ENCODE measurements at regions not wholly inside any gene's neighbourhood (a gene's known extent, or its start where the extent isn't known, plus 50 kb on each side); places are given as distances from the start of the nearest gene placed in this dataset.
A peak's percentile ranks its signal among the peaks of the same experiment; 100 is the strongest.
"Not testable (repeated sequence)": the region's sequence is repeated elsewhere in the genome, so short reads cannot be mapped to it uniquely, and the experiment has no call there.

GRCh38 chr2:220779076-220779475, 793.0 kb downstream of the EPHA4 start:
- not testable (repeated sequence) for H3K36me3 ChIP-seq (replicated peaks in 1 of 2; ENCODE audit: control insufficient read depth in 2 of 2, insufficient read depth in 2 of 2, low read length in 2 of 2); H4K8ac ChIP-seq (ENCODE audit: low read depth, low read length); H3K79me1 ChIP-seq (ENCODE audit: low read depth, low read length); H3K4me2 ChIP-seq (ENCODE audit: insufficient read depth, low read length, poor library complexity, severe bottlenecking); H2BK15ac ChIP-seq (ENCODE audit: low read length); H2AFZ ChIP-seq (ENCODE audit: low read length); H2BK12ac ChIP-seq (ENCODE audit: low read length); H2BK5ac ChIP-seq (ENCODE audit: low read length); H2AK5ac ChIP-seq (ENCODE audit: low read depth, low read length); H3K4ac ChIP-seq (ENCODE audit: low read length); H2BK120ac ChIP-seq (ENCODE audit: low read depth, low read length); DNase-seq (ENCODE audit: low spot score); H3K27me3 ChIP-seq (ENCODE audit: control insufficient read depth in 3 of 3, insufficient read depth in 3 of 3, low read depth in 1 of 3, low read length in 3 of 3); H3K9me3 ChIP-seq (replicated peaks in 1 of 2; ENCODE audit: control insufficient read depth in 2 of 2, insufficient read depth in 1 of 2, low read depth in 1 of 2, low read length in 2 of 2); H4K91ac ChIP-seq (ENCODE audit: low read depth, low read length, poor library complexity); H3K27ac ChIP-seq (replicated peaks; ENCODE audit: low read length); H3K18ac ChIP-seq (ENCODE audit: low read length); H3K9ac ChIP-seq (ENCODE audit: low read depth, low read length, poor library complexity); H3K4me1 ChIP-seq (ENCODE audit: control insufficient read depth in 2 of 2, insufficient read depth in 1 of 2, low read depth in 1 of 2, low read length in 2 of 2); H3K23ac ChIP-seq (ENCODE audit: low read depth, low read length, poor library complexity); H3K14ac ChIP-seq (ENCODE audit: low read length); H3K4me3 ChIP-seq (ENCODE audit: low read length in 2 of 2)

- no peaks in the 10 kb centered on the region for H3K27me3 ChIP-seq (ENCODE audit: control insufficient read depth in 3 of 3, insufficient read depth in 3 of 3, low read depth in 1 of 3, low read length in 3 of 3)
- no peak overlapping the region for H3K4me2 ChIP-seq (ENCODE audit: insufficient read depth, low read length, poor library complexity, severe bottlenecking)
- DNase-seq (ENCODE audit: low spot score) = no peak
- WGBS, 2 donors (ENCODE audit: extremely low coverage in 2 of 2, insufficient read length in 2 of 2, insufficient replicate concordance in 1 of 2) = no CpG with 5 or more reads among the region's 1 CpG
- H3K18ac ChIP-seq (ENCODE audit: low read length) = no peak overlapping the region
- no peak overlapping the region for H2BK120ac ChIP-seq (ENCODE audit: low read depth, low read length)
- no peak overlapping the region for H3K14ac ChIP-seq (ENCODE audit: low read length)
- H3K23ac ChIP-seq (ENCODE audit: low read depth, low read length, poor library complexity) = no peak overlapping the region
- no peak overlapping the region for H2AK5ac ChIP-seq (ENCODE audit: low read depth, low read length)
- no peak overlapping the region for H3K4me3 ChIP-seq (ENCODE audit: low read length in 2 of 2)
- no peak overlapping the region for H2AFZ ChIP-seq (ENCODE audit: low read length)
- H2BK5ac ChIP-seq (ENCODE audit: low read length) = no peak overlapping the region
- no peak overlapping the region for H4K91ac ChIP-seq (ENCODE audit: low read depth, low read length, poor library complexity)
- H3K4ac ChIP-seq (ENCODE audit: low read length) = no peak overlapping the region
- H3K27ac ChIP-seq (replicated peaks; ENCODE audit: low read length) = no peak overlapping the region
- H4K8ac ChIP-seq (ENCODE audit: low read depth, low read length) = no peak overlapping the region
- H3K36me3 ChIP-seq (replicated peaks in 1 of 2; ENCODE audit: control insufficient read depth in 2 of 2, insufficient read depth in 2 of 2, low read length in 2 of 2) = no peaks in the 10 kb centered on the region
- peaks cover 0 to 3% of the 10 kb centered on the region in 2 donors for H3K9me3 ChIP-seq (replicated peaks in 1 of 2; ENCODE audit: control insufficient read depth in 2 of 2, insufficient read depth in 1 of 2, low read depth in 1 of 2, low read length in 2 of 2)
- no peak overlapping the region for H3K9ac ChIP-seq (ENCODE audit: low read depth, low read length, poor library complexity)
- peaks cover 4% of the 10 kb centered on the region in 2 donors for H3K4me1 ChIP-seq (ENCODE audit: control insufficient read depth in 2 of 2, insufficient read depth in 1 of 2, low read depth in 1 of 2, low read length in 2 of 2)
- no peak overlapping the region for H2BK15ac ChIP-seq (ENCODE audit: low read length)
- no peak overlapping the region for H2BK12ac ChIP-seq (ENCODE audit: low read length)
- no peaks in the 10 kb centered on the region for H3K79me1 ChIP-seq (ENCODE audit: low read depth, low read length)
These were observed 792.6 kb downstream of the EPHA4 start for GRCh38 chr2:220779511-220779910.

- Histone ChIP-seq H3K9ac (ENCODE audit: low read depth, low read length, poor library complexity) (no peak overlapping the region), H2BK120ac (ENCODE audit: low read depth, low read length) (no peak overlapping the region), H3K79me1 (ENCODE audit: low read depth, low read length) (no peaks in the 10 kb centered on the region), H3K36me3 (replicated peaks in 1 of 2; ENCODE audit: control insufficient read depth in 2 of 2, insufficient read depth in 2 of 2, low read length in 2 of 2) (no peaks in the 10 kb centered on the region), H3K27ac (replicated peaks; ENCODE audit: low read length) (no peak overlapping the region), H3K4me2 (ENCODE audit: insufficient read depth, low read length, poor library complexity, severe bottlenecking) (no peak overlapping the region), H2AK5ac (ENCODE audit: low read depth, low read length) (no peak overlapping the region), H3K9me3 (replicated peaks in 1 of 2; ENCODE audit: control insufficient read depth in 2 of 2, insufficient read depth in 1 of 2, low read depth in 1 of 2, low read length in 2 of 2) (peaks cover 0 to 3% of the 10 kb centered on the region in 2 donors), H4K8ac (ENCODE audit: low read depth, low read length) (no peak overlapping the region), H2BK15ac (ENCODE audit: low read length) (no peak overlapping the region), H3K4me3 (ENCODE audit: low read length in 2 of 2) (no peak overlapping the region), H3K18ac (ENCODE audit: low read length) (no peak overlapping the region), H3K4me1 (ENCODE audit: control insufficient read depth in 2 of 2, insufficient read depth in 1 of 2, low read depth in 1 of 2, low read length in 2 of 2) (peaks cover 4% of the 10 kb centered on the region in 2 donors), H2BK12ac (ENCODE audit: low read length) (no peak overlapping the region), H3K27me3 (ENCODE audit: control insufficient read depth in 3 of 3, insufficient read depth in 3 of 3, low read depth in 1 of 3, low read length in 3 of 3) (no peaks in the 10 kb centered on the region), H2BK5ac (ENCODE audit: low read length) (no peak overlapping the region), H2AFZ (ENCODE audit: low read length) (peak overlapping the region; percentile 65), H3K14ac (ENCODE audit: low read length) (no peak overlapping the region), H4K91ac (ENCODE audit: low read depth, low read length, poor library complexity) (no peak overlapping the region), H3K23ac (ENCODE audit: low read depth, low read length, poor library complexity) (no peak overlapping the region), H3K4ac (ENCODE audit: low read length) (no peak overlapping the region)
- DNase-seq (ENCODE audit: low spot score) = no peak
- no CpG with 5 or more reads among the region's 2 CpGs for WGBS, 2 donors (ENCODE audit: extremely low coverage in 2 of 2, insufficient read length in 2 of 2, insufficient replicate concordance in 1 of 2)
These were observed 792.2 kb downstream of the EPHA4 start for GRCh38 chr2:220779931-220780330.

- Histone ChIP-seq H2BK5ac (ENCODE audit: low read length) (no peak overlapping the region), H3K23ac (ENCODE audit: low read depth, low read length, poor library complexity) (no peak overlapping the region), H3K4ac (ENCODE audit: low read length) (no peak overlapping the region), H3K4me1 (ENCODE audit: control insufficient read depth in 2 of 2, insufficient read depth in 1 of 2, low read depth in 1 of 2, low read length in 2 of 2) (peaks cover 2 to 4% of the 10 kb centered on the region in 2 donors), H3K4me2 (ENCODE audit: insufficient read depth, low read length, poor library complexity, severe bottlenecking) (no peak overlapping the region), H2AK5ac (ENCODE audit: low read depth, low read length) (no peak overlapping the region), H2BK120ac (ENCODE audit: low read depth, low read length) (no peak overlapping the region), H3K9ac (ENCODE audit: low read depth, low read length, poor library complexity) (no peak overlapping the region), H2BK15ac (ENCODE audit: low read length) (no peak overlapping the region), H3K4me3 (ENCODE audit: low read length in 2 of 2) (no peak overlapping the region), H3K79me1 (ENCODE audit: low read depth, low read length) (no peaks in the 10 kb centered on the region), H3K27ac (replicated peaks; ENCODE audit: low read length) (no peak overlapping the region), H3K18ac (ENCODE audit: low read length) (no peak overlapping the region), H4K8ac (ENCODE audit: low read depth, low read length) (no peak overlapping the region), H4K91ac (ENCODE audit: low read depth, low read length, poor library complexity) (no peak overlapping the region), H2BK12ac (ENCODE audit: low read length) (no peak overlapping the region), H3K9me3 (replicated peaks in 1 of 2; ENCODE audit: control insufficient read depth in 2 of 2, insufficient read depth in 1 of 2, low read depth in 1 of 2, low read length in 2 of 2) (peaks cover 0 to 3% of the 10 kb centered on the region in 2 donors), H3K36me3 (replicated peaks in 1 of 2; ENCODE audit: control insufficient read depth in 2 of 2, insufficient read depth in 2 of 2, low read length in 2 of 2) (no peaks in the 10 kb centered on the region), H2AFZ (ENCODE audit: low read length) (no peak overlapping the region), H3K27me3 (ENCODE audit: control insufficient read depth in 3 of 3, insufficient read depth in 3 of 3, low read depth in 1 of 3, low read length in 3 of 3) (no peaks in the 10 kb centered on the region), H3K14ac (ENCODE audit: low read length) (no peak overlapping the region)
- no CpG with 5 or more reads among the region's 5 CpGs for WGBS, 2 donors (ENCODE audit: extremely low coverage in 2 of 2, insufficient read length in 2 of 2, insufficient replicate concordance in 1 of 2)
- no peak for DNase-seq (ENCODE audit: low spot score)
These were observed 790.4 kb downstream of the EPHA4 start for GRCh38 chr2:220781622-220782241.

All from neuronal stem cell (in vitro differentiated cells).